ENCODE measurements at regions not wholly inside any gene's neighbourhood (a gene's known extent, or its start where the extent isn't known, plus 50 kb on each side); places are given as distances from the start of the nearest gene placed in this dataset.

- DNase-seq: no peak
These were observed 109.0 kb upstream of the VIPR2 start for GRCh38 chr7:159253657-159254056.

GRCh38 chr7:159250471-159250870 lies 105.8 kb upstream of the VIPR2 start:
- DNase-seq: no peak

GRCh38 chr7:159249671-159250070 lies 105.0 kb upstream of the VIPR2 start:
- DNase-seq: no peak

- DNase-seq: no peak
These were observed 103.2 kb upstream of the VIPR2 start for GRCh38 chr7:159247910-159248309.

- DNase-seq: no peak
These were observed 102.2 kb upstream of the VIPR2 start for GRCh38 chr7:159246702-159247480.

GRCh38 chr7:159240962-159241361 lies 96.3 kb upstream of the VIPR2 start:
- DNase-seq: no peak

- no peak for DNase-seq
These were observed 94.4 kb upstream of the VIPR2 start for GRCh38 chr7:159239028-159239427.

GRCh38 chr7:159238541-159238940 lies 93.9 kb upstream of the VIPR2 start:
- DNase-seq: no peak

GRCh38 chr7:159237022-159237653 lies 92.5 kb upstream of the VIPR2 start:
- DNase-seq: no peak

- no peak for DNase-seq
These were observed 86.3 kb upstream of the VIPR2 start for GRCh38 chr7:159231017-159231416.

GRCh38 chr7:159229683-159230475 lies 85.2 kb upstream of the VIPR2 start:
- no peak for DNase-seq

- DNase-seq: no peak
These were observed 82.8 kb upstream of the VIPR2 start for GRCh38 chr7:159227433-159227832.

GRCh38 chr7:159226011-159226702 lies 81.5 kb upstream of the VIPR2 start:
- DNase-seq: no peak

- DNase-seq: no peak
These were observed 73.9 kb upstream of the VIPR2 start for GRCh38 chr7:159218607-159219006.

GRCh38 chr7:159218170-159218569 lies 73.5 kb upstream of the VIPR2 start:
- DNase-seq: no peak

- no peak for DNase-seq
These were observed 70.4 kb upstream of the VIPR2 start for GRCh38 chr7:159215076-159215475.

GRCh38 chr7:159213253-159213652 lies 68.6 kb upstream of the VIPR2 start:
- no peak for DNase-seq

- DNase-seq: no peak
These were observed 67.6 kb upstream of the VIPR2 start for GRCh38 chr7:159212226-159212625.

GRCh38 chr7:159211540-159212182 lies 67.0 kb upstream of the VIPR2 start:
- no peak for DNase-seq

GRCh38 chr7:159210581-159211235 lies 66.0 kb upstream of the VIPR2 start:
- DNase-seq: no peak

GRCh38 chr7:159209429-159209828 lies 64.8 kb upstream of the VIPR2 start:
- no peak for DNase-seq

- no peak for DNase-seq
These were observed 63.3 kb upstream of the VIPR2 start for GRCh38 chr7:159207951-159208350.
